ENCODE measurements at regions not wholly inside any gene's neighbourhood (a gene's known extent, or its start where the extent isn't known, plus 50 kb on each side); places are given as distances from the start of the nearest gene placed in this dataset.

- DNase-seq, result no peak
These were observed 215.8 kb upstream of the PPP3CA start for GRCh38 chr4:101563126-101563525.

GRCh38 chr4:101556842-101557241, 209.5 kb upstream of the PPP3CA start:
- DNase-seq, result no peak

GRCh38 chr4:101555341-101555880, 208.1 kb upstream of the PPP3CA start:
- DNase-seq, result no peak

GRCh38 chr4:101540336-101540735, 193.0 kb upstream of the PPP3CA start:
- DNase-seq, result no peak

- DNase-seq, result no peak
These were observed 181.2 kb upstream of the PPP3CA start for GRCh38 chr4:101528526-101528925.

GRCh38 chr4:101527188-101527587, 179.9 kb upstream of the PPP3CA start:
- DNase-seq, result no peak

- DNase-seq, result no peak
These were observed 168.2 kb upstream of the PPP3CA start for GRCh38 chr4:101515566-101515965.

GRCh38 chr4:101515099-101515498, 167.8 kb upstream of the PPP3CA start:
- no peak for DNase-seq

- DNase-seq, result no peak
These were observed 165.1 kb upstream of the PPP3CA start for GRCh38 chr4:101512416-101512815.

GRCh38 chr4:101501421-101501820, 154.1 kb upstream of the PPP3CA start:
- DNase-seq, result no peak

GRCh38 chr4:101500742-101501141, 153.4 kb upstream of the PPP3CA start:
- no peak for DNase-seq

GRCh38 chr4:101475246-101475645, 127.9 kb upstream of the PPP3CA start:
- peak; percentile 15 for DNase-seq

GRCh38 chr4:101471201-101471600, 123.9 kb upstream of the PPP3CA start:
- no peak for DNase-seq

- no peak for DNase-seq
These were observed 117.3 kb upstream of the PPP3CA start for GRCh38 chr4:101464596-101464995.

- no peak for DNase-seq
These were observed 111.6 kb upstream of the PPP3CA start for GRCh38 chr4:101458914-101459313.

GRCh38 chr4:101458473-101458872, 111.1 kb upstream of the PPP3CA start:
- DNase-seq, result no peak

- DNase-seq, result no peak
These were observed 103.8 kb upstream of the PPP3CA start for GRCh38 chr4:101451086-101451485.

- no peak for DNase-seq
These were observed 94.1 kb upstream of the PPP3CA start for GRCh38 chr4:101441446-101441845.

GRCh38 chr4:101439926-101440325, 92.6 kb upstream of the PPP3CA start:
- no peak for DNase-seq

GRCh38 chr4:101421386-101421785, 74.1 kb upstream of the PPP3CA start:
- no peak for DNase-seq

GRCh38 chr4:101420661-101421060, 73.3 kb upstream of the PPP3CA start:
- DNase-seq, result no peak

- peak; percentile 60 for DNase-seq
These were observed 72.2 kb upstream of the PPP3CA start for GRCh38 chr4:101419336-101420135.

GRCh38 chr4:101418466-101418865, 71.1 kb upstream of the PPP3CA start:
- no peak for DNase-seq

- DNase-seq, result no peak
These were observed 70.7 kb upstream of the PPP3CA start for GRCh38 chr4:101418055-101418454.

- no peak for DNase-seq
These were observed 69.7 kb upstream of the PPP3CA start for GRCh38 chr4:101417046-101417445.

All from NCI-H1048 (cell line).